GM10266 (cell line): ENCODE measurements at regions not wholly inside any gene's neighbourhood (a gene's known extent, or its start where the extent isn't known, plus 50 kb on each side); places are given as distances from the start of the nearest gene placed in this dataset.

Experiments
- DNase-seq: peaks from one replicate; pipeline ENCODE4 v3.0.0; 2012; ENCODE audit errors: extremely low spot score
- TF ChIP-seq, protein P1 (sequence below): IDR thresholded peaks from 2 replicates; pipeline ENCODE4 v1.5.1; 2012; ENCODE audit warnings: mild to moderate bottlenecking, low read depth; ENCODE audit not compliant: control insufficient read depth, insufficient read depth; ENCODE audit errors: missing control alignments

DNA sequence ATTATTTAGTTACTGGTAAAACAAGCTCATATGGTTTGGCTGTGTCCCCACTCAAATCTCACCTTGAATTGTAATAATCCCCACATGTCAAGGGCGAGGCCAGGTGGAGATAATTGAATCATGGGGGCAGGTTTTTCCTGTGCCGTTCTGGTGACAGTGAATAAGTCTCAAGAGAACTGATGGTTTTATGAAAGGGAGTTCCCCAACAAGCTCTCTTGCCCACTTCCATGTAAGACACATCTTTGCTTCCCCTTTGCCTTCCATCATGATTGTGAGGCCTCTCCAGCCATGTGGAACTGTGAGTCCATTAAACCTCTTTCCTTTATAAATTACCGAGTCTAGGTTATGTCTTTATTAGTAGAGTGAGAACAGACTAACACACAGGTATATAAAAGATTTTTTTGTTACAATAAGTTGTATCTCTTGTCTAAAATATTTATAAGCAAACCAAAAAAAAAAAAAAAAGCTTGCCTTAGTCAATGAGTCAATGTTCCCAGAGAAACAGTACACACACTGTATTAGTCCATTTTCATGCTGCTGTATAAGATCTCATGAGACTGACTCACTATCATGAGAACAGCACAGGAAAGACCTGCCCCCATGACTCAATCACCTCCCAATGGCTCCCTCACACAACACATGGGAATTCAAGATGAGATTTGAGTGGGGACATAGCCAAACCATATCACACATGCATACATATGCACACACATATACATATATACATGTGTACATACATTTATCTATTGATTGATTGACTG lies 138.3 kb downstream of the BASP1 start:
- TF ChIP-seq, protein P1, sequence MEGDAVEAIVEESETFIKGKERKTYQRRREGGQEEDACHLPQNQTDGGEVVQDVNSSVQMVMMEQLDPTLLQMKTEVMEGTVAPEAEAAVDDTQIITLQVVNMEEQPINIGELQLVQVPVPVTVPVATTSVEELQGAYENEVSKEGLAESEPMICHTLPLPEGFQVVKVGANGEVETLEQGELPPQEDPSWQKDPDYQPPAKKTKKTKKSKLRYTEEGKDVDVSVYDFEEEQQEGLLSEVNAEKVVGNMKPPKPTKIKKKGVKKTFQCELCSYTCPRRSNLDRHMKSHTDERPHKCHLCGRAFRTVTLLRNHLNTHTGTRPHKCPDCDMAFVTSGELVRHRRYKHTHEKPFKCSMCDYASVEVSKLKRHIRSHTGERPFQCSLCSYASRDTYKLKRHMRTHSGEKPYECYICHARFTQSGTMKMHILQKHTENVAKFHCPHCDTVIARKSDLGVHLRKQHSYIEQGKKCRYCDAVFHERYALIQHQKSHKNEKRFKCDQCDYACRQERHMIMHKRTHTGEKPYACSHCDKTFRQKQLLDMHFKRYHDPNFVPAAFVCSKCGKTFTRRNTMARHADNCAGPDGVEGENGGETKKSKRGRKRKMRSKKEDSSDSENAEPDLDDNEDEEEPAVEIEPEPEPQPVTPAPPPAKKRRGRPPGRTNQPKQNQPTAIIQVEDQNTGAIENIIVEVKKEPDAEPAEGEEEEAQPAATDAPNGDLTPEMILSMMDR: no peak
- no peak for DNase-seq

DNA sequence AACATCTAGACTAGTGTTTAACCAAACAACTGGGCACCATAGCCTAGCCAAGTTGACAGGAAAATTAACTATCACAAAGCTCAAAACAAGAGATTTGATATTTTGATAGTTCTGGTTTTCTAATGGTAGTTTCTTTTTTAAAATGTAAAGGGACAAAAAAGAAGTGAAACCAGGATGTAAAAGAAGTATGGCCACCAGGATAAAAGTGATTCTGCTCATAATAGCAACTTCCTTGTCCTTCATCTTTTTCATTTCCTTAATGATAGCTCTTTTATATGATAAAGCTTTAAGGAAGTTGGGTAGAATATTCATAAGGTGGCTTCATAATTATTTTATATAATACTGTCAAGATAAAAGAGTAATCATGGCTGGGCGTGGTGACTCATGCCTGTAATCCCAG lies 139.1 kb downstream of the BASP1 start:
- TF ChIP-seq, protein P1: no peak
- no peak for DNase-seq

DNA sequence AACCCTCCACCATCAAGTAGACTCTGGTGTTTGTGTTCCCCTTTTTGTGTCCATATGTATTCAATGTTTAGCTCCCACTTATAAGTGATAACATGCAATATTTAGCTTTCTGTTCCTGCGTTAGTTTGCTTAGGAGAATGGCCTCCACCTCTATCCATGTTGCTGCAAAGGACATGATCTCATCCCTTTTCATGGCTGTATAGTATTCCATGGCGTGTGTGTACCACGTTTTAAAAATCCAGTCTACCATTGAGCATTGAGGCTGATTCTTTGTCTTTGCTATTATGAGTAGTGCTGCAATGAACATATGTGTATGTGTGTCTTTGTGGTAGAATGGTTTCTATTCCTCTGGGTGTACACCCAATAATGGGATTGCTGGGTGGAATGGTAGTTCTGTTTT lies 140.1 kb downstream of the BASP1 start:
- no peak for DNase-seq

DNA sequence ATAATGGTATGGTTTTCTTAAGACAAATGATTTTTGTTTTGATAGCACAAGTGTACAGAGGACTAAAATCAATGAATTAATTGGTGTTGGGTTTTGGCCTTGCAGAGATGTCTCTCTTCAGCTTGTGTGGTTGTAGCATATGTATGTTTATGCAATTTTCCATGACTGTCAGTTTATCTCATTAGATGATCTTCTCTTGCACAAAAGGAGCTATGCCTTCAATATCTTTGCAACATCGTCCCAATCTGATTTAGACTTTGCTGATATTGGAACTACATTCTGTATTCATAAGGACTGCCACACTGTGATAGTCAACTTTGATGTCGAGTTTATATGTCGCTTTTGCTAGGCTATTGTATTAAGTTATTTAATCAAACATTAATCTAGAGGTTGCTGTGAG lies 140.0 kb upstream of the TAF11L2 start:
- TF ChIP-seq, protein P1: no peak
- DNase-seq: no peak

More for the DNA sequence above, 140.1 kb downstream of the BASP1 start:
- TF ChIP-seq, protein P1: no peak

DNA sequence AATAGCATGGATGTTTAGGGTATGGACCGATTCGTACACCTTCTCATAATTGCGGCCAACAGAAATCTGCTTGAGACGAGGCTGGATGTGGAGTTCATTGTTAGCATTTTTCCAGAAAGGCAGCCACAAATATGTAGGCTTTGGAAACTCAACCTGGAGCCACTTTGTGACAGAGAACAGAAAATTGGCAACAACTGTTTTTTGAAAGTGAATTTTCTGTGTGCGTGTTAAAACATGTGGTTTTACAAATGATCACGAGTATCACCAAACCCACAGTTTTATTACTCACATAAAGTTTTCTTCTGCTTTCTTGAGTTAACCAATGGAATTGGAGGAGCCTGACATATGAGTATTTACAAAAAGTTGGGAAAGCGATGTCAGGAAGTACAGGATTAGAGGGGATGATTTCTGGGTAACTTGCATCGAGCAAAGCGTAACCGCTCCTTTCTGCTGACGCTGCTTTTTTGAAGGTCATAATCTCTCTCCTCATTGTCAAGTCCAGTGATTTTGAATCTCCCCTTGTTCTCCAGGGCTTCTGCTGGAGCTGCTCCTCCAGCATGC lies 138.5 kb upstream of the TAF11L2 start:
- TF ChIP-seq, protein P1: no peak
- DNase-seq: no peak

DNA sequence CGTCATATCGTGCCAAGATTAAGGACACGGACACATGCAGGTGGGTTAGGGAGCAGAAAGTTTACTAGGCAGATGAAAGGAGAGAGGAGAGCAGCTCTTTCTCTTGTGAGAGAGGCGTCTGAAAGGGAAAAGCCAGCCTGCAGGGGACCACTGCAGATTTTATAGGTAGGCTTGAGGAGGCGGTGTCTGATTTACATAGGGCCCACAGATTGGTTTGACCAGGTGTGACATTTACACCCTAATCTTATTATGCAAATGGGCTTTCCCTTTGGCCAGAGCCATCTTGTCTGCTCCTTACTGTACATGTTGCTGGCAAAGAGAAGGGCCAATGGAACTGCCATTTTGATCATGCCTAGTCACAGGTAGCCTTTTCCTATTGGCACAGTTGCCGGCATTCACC lies 137.2 kb upstream of the TAF11L2 start:
- TF ChIP-seq, protein P1: no peak
- no peak for DNase-seq

DNA sequence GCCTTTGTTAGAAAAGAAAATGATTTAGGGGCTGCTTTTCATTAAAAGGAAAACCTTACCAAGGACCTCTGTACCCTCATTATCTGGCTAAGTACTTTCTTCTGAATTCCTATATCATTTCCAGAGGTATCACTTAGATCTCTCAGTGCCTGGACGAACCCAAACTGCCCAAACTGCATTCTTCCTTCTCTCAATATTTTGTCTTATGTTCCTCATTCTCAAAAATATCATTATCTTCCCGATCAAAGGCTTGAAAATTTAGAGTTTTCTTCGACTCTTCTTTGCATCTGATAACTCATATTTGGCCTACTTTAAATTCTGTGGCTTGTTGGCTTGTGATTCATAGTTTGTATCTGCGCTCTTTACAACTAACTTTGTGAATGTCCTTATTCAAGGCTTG lies 136.7 kb upstream of the TAF11L2 start:
- TF ChIP-seq, protein P1: no peak
- DNase-seq: no peak
